ENCODE measurements at regions not wholly inside any gene's neighbourhood (a gene's known extent, or its start where the extent isn't known, plus 50 kb on each side); places are given as distances from the start of the nearest gene placed in this dataset.

GRCh38 chr11:104526006-104526405 lies 362.1 kb upstream of the PDGFD start:
- no peak for DNase-seq (ENCODE audit: low read depth)

GRCh38 chr11:104525416-104525815 lies 361.5 kb upstream of the PDGFD start:
- DNase-seq (ENCODE audit: low read depth) = no peak

- DNase-seq (ENCODE audit: low read depth) = no peak
These were observed 360.3 kb upstream of the PDGFD start for GRCh38 chr11:104524254-104524653.

- no peak for DNase-seq (ENCODE audit: low read depth)
These were observed 359.7 kb upstream of the PDGFD start for GRCh38 chr11:104523611-104524010.

GRCh38 chr11:104522650-104523049 lies 358.7 kb upstream of the PDGFD start:
- DNase-seq (ENCODE audit: low read depth) = no peak

GRCh38 chr11:104522123-104522522 lies 358.2 kb upstream of the PDGFD start:
- no peak for DNase-seq (ENCODE audit: low read depth)

GRCh38 chr11:104510169-104510568 lies 346.2 kb upstream of the PDGFD start:
- no peak for DNase-seq (ENCODE audit: low read depth)

- no peak for DNase-seq (ENCODE audit: low read depth)
These were observed 326.2 kb upstream of the PDGFD start for GRCh38 chr11:104490182-104490581.

GRCh38 chr11:104488561-104488960 lies 324.6 kb upstream of the PDGFD start:
- no peak for DNase-seq (ENCODE audit: low read depth)

GRCh38 chr11:104487046-104487806 lies 323.3 kb upstream of the PDGFD start:
- DNase-seq (ENCODE audit: low read depth) = no peak

GRCh38 chr11:104484804-104485554 lies 321.0 kb upstream of the PDGFD start:
- DNase-seq (ENCODE audit: low read depth) = no peak

- DNase-seq (ENCODE audit: low read depth) = no peak
These were observed 313.0 kb upstream of the PDGFD start for GRCh38 chr11:104476898-104477297.

GRCh38 chr11:104476454-104476853 lies 312.5 kb upstream of the PDGFD start:
- DNase-seq (ENCODE audit: low read depth) = no peak

- no peak for DNase-seq (ENCODE audit: low read depth)
These were observed 303.5 kb upstream of the PDGFD start for GRCh38 chr11:104467404-104467803.

- no peak for DNase-seq (ENCODE audit: low read depth)
These were observed 301.4 kb upstream of the PDGFD start for GRCh38 chr11:104465321-104465720.

- DNase-seq (ENCODE audit: low read depth) = no peak
These were observed 300.7 kb upstream of the PDGFD start for GRCh38 chr11:104464691-104465090.

GRCh38 chr11:104462341-104462740 lies 298.4 kb upstream of the PDGFD start:
- DNase-seq (ENCODE audit: low read depth) = no peak

GRCh38 chr11:104451197-104451893 lies 287.4 kb upstream of the PDGFD start:
- no peak for DNase-seq (ENCODE audit: low read depth)

GRCh38 chr11:104443387-104443786 lies 279.4 kb upstream of the PDGFD start:
- no peak for DNase-seq (ENCODE audit: low read depth)

- DNase-seq (ENCODE audit: low read depth) = no peak
These were observed 278.4 kb upstream of the PDGFD start for GRCh38 chr11:104442321-104442720.

GRCh38 chr11:104435494-104435893 lies 271.5 kb upstream of the PDGFD start:
- no peak for DNase-seq (ENCODE audit: low read depth)

- DNase-seq (ENCODE audit: low read depth) = no peak
These were observed 269.8 kb upstream of the PDGFD start for GRCh38 chr11:104433751-104434150.

- no peak for DNase-seq (ENCODE audit: low read depth)
These were observed 269.0 kb upstream of the PDGFD start for GRCh38 chr11:104432981-104433380.
